Thyroid gland (tissue), 4 donors: ENCODE measurements at regions not wholly inside any gene's neighbourhood (a gene's known extent, or its start where the extent isn't known, plus 50 kb on each side); places are given as distances from the start of the nearest gene placed in this dataset.

Experiments used
- POLR2A ChIP-seq, 2 donors: fragments of 450-650 bp; IDR thresholded peaks; one replicate each; pipeline ENCODE4 v1.6.1; 2017; ENCODE audit warnings: antibody characterized with exemption in 2 of 2, mild to moderate bottlenecking in 2 of 2, moderate library complexity in 1 of 2
- TF ChIP-seq, protein P1 (sequence below), 6 experiments: fragments of 200-600 bp in 3 of 6; fragments of 450-650 bp in 3 of 6; sonication (generic) in 3 of 6; IDR thresholded peaks; one replicate each; pipeline ENCODE4 v1.5.1; 2016 to 2019; ENCODE audit warnings: antibody characterized with exemption in 6 of 6, mild to moderate bottlenecking in 2 of 6, inconsistent platforms in 1 of 6, moderate library complexity in 1 of 6

DNA sequence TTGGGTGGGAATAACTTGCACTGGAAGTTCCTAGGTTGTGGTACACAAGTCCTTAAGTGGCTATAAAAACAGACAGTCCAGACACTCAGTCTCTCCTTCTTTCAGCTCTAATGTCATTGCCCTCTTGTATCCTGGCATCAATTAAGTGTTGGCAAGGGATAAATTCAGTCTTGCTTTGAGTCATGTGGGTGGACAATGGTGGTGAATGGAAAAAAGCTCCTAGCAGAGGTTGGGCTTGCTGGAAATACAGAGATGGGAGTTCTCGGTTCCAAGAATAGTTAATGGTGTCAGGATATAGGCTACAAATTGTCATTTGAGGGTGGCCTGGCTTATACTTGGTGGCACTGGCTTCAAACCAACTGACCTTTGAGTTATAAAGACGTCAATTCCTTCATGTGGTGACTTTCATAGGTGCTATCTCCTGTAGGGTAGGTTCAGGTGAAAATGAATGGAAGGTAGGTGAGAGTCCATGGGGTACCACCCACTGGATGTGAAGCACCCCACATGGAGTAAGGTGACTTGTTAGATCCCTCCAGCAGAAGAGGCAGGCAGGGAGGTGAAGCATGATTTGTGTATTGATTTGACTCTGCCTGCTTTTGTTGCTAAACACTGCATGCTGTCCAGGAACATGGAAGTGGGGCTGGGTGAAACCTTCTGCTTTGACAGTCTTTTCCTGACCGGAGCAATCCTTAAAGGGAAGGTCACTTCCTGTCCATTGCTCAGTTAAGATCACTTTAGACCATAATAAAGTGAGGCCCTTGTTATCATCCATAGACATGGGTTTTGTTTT lies 102.0 kb downstream of the LACC1 start:
- TF ChIP-seq, protein P1, sequence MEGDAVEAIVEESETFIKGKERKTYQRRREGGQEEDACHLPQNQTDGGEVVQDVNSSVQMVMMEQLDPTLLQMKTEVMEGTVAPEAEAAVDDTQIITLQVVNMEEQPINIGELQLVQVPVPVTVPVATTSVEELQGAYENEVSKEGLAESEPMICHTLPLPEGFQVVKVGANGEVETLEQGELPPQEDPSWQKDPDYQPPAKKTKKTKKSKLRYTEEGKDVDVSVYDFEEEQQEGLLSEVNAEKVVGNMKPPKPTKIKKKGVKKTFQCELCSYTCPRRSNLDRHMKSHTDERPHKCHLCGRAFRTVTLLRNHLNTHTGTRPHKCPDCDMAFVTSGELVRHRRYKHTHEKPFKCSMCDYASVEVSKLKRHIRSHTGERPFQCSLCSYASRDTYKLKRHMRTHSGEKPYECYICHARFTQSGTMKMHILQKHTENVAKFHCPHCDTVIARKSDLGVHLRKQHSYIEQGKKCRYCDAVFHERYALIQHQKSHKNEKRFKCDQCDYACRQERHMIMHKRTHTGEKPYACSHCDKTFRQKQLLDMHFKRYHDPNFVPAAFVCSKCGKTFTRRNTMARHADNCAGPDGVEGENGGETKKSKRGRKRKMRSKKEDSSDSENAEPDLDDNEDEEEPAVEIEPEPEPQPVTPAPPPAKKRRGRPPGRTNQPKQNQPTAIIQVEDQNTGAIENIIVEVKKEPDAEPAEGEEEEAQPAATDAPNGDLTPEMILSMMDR (IDR thresholded peaks at IDR 0.05) = no peak
- TF ChIP-seq POLR2A (IDR thresholded peaks at IDR 0.05) = no peak
